Testis (tissue), 2 donors: ENCODE measurements at regions not wholly inside any gene's neighbourhood (a gene's known extent, or its start where the extent isn't known, plus 50 kb on each side); places are given as distances from the start of the nearest gene placed in this dataset.

Experiments
- DNase-seq: peaks from one replicate; pipeline ENCODE4 v3.0.0-alpha.2; 2019
- H3K27ac ChIP-seq, 2 donors: fragments of 200-600 bp; sonication (generic); one replicate each; pipeline ENCODE4 v1.5.1; 2019
- H3K27me3 ChIP-seq: fragments of 200-600 bp; sonication (generic); one replicate; pipeline ENCODE4 v1.5.1; 2019
- H3K36me3 ChIP-seq: fragments of 200-600 bp; sonication (generic); one replicate; pipeline ENCODE4 v1.5.1; 2017; ENCODE audit warnings: low read depth; ENCODE audit errors: missing control alignments
- H3K4me1 ChIP-seq: fragments of 200-600 bp; sonication (generic); one replicate; pipeline ENCODE4 v1.5.1; 2019
- H3K4me3 ChIP-seq, 2 donors: fragments of 200-600 bp; sonication (generic); one replicate each; pipeline ENCODE4 v1.5.1; 2017 to 2019
- H3K9me3 ChIP-seq: fragments of 200-600 bp; sonication (generic); one replicate; pipeline ENCODE4 v1.5.1; 2017
- POLR2A ChIP-seq: fragments of 450-650 bp; IDR thresholded peaks from one replicate; pipeline ENCODE4 v1.6.1; 2017; ENCODE audit warnings: antibody characterized with exemption, mild to moderate bottlenecking, moderate library complexity
- WGBS, 2 donors: methylation state at CpG; one replicate each; pipeline ENCODE4 v1.1.5; 2018; 5-methylcytosine and 5-hydroxymethylcytosine counted together
- intact Hi-C: fragments of 100-400 bp; cut with DNase I; formaldehyde crosslinking; loops from one replicate; pipeline ENCODE4 v1.15.1; 2023; ENCODE audit warnings: low total_unique reads
- TF ChIP-seq, protein P1 (sequence below), 3 experiments: fragments of 450-650 bp in 2 of 3; fragments of 200-600 bp in 1 of 3; sonication (generic) in 1 of 3; IDR thresholded peaks; one replicate each; pipeline ENCODE4 v1.5.1; 2016 to 2019; ENCODE audit warnings: antibody characterized with exemption in 3 of 3, mild to moderate bottlenecking in 2 of 3, moderate library complexity in 1 of 3

- no peaks in the 10 kb centered on the region for H3K9me3 ChIP-seq
- WGBS, 2 donors = 46 to 49% methylated on average over 3 of the region's 3 CpGs
- intact Hi-C loops = no loop called here
- no peaks in the 10 kb centered on the region for H3K4me1 ChIP-seq
- H3K36me3 ChIP-seq = no peaks in the 10 kb centered on the region
- no peak for DNase-seq
- H3K4me3 ChIP-seq = no peak overlapping the region
- no peak for TF ChIP-seq POLR2A
- TF ChIP-seq, protein P1, sequence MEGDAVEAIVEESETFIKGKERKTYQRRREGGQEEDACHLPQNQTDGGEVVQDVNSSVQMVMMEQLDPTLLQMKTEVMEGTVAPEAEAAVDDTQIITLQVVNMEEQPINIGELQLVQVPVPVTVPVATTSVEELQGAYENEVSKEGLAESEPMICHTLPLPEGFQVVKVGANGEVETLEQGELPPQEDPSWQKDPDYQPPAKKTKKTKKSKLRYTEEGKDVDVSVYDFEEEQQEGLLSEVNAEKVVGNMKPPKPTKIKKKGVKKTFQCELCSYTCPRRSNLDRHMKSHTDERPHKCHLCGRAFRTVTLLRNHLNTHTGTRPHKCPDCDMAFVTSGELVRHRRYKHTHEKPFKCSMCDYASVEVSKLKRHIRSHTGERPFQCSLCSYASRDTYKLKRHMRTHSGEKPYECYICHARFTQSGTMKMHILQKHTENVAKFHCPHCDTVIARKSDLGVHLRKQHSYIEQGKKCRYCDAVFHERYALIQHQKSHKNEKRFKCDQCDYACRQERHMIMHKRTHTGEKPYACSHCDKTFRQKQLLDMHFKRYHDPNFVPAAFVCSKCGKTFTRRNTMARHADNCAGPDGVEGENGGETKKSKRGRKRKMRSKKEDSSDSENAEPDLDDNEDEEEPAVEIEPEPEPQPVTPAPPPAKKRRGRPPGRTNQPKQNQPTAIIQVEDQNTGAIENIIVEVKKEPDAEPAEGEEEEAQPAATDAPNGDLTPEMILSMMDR (IDR thresholded peaks at IDR 0.05) = no peak
- H3K27me3 ChIP-seq = no peaks in the 10 kb centered on the region
- no peak overlapping the region for H3K27ac ChIP-seq
These were observed 200.1 kb downstream of the CBLN1 start for GRCh38 chr16:49081554-49081953.

- intact Hi-C loops = no loop called here
- Histone ChIP-seq H3K4me3 (no peak overlapping the region), H3K36me3 (no peaks in the 10 kb centered on the region), H3K9me3 (no peaks in the 10 kb centered on the region), H3K4me1 (no peaks in the 10 kb centered on the region), H3K27ac (no peak overlapping the region), H3K27me3 (no peaks in the 10 kb centered on the region)
- DNase-seq = no peak
- TF ChIP-seq, protein P1 (IDR thresholded peaks at IDR 0.05) = no peak
- no peak for TF ChIP-seq POLR2A
- WGBS, 2 donors = 86 to 89% methylated on average over 10 to 11 of the region's 11 CpGs
These were observed 200.6 kb downstream of the CBLN1 start for GRCh38 chr16:49081086-49081485.

GRCh38 chr16:49078571-49078970, 203.1 kb downstream of the CBLN1 start:
- TF ChIP-seq POLR2A = no peak
- TF ChIP-seq, protein P1 (IDR thresholded peaks at IDR 0.05) = no peak
- Histone ChIP-seq H3K27me3 (no peaks in the 10 kb centered on the region), H3K4me3 (no peak overlapping the region), H3K4me1 (no peaks in the 10 kb centered on the region), H3K36me3 (no peaks in the 10 kb centered on the region), H3K9me3 (no peaks in the 10 kb centered on the region), H3K27ac (no peak overlapping the region)
- DNase-seq = no peak
- intact Hi-C loops = no loop called here
- WGBS, 2 donors = 84 to 87% methylated on average over 7 of the region's 7 CpGs

- no peaks in the 10 kb centered on the region for H3K27me3 ChIP-seq
- WGBS, 2 donors = 80 to 86% methylated on average over 1 of the region's 1 CpG
- H3K36me3 ChIP-seq = no peaks in the 10 kb centered on the region
- no peak overlapping the region for H3K27ac ChIP-seq
- DNase-seq = no peak
- no peak overlapping the region for H3K4me3 ChIP-seq
- no peaks in the 10 kb centered on the region for H3K9me3 ChIP-seq
- H3K4me1 ChIP-seq = no peaks in the 10 kb centered on the region
- no peak for TF ChIP-seq POLR2A
- TF ChIP-seq, protein P1 (IDR thresholded peaks at IDR 0.05) = no peak
- intact Hi-C loops = no loop called here
These were observed 203.5 kb downstream of the CBLN1 start for GRCh38 chr16:49078104-49078503.

DNA sequence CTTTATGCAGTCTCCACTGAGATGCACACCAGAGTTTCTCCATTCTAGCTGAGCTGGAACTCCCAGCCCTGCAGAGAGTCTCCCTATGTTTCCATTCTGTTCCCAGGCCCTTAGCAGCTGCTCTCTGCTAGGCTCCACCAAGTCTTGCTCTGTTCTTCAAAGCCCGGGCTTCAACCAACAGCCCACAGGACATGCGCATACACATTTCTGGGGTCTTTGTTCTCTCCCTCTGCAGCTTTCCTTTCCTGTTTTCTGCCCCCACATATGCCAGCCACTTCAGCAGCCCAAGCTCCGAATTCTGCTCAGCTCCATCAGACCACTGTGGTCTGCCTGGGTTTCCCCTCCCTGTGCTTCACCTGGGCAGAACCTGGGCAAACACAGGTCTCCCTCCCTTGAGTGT, 205.9 kb downstream of the CBLN1 start:
- Histone ChIP-seq H3K36me3 (no peaks in the 10 kb centered on the region), H3K4me3 (no peak overlapping the region), H3K27me3 (no peaks in the 10 kb centered on the region), H3K4me1 (no peaks in the 10 kb centered on the region), H3K9me3 (no peaks in the 10 kb centered on the region), H3K27ac (no peak overlapping the region)
- WGBS, 2 donors = 73 to 84% methylated on average over 3 of the region's 3 CpGs
- intact Hi-C loops = no loop called here
- TF ChIP-seq, protein P1 (IDR thresholded peaks at IDR 0.05) = no peak
- TF ChIP-seq POLR2A = no peak
- DNase-seq = no peak
